ENCODE measurements at regions not wholly inside any gene's neighbourhood (a gene's known extent, or its start where the extent isn't known, plus 50 kb on each side); places are given as distances from the start of the nearest gene placed in this dataset.
"Not testable (repeated sequence)": the region's sequence is repeated elsewhere in the genome, so short reads cannot be mapped to it uniquely, and the experiment has no call there.

GRCh38 chr15:20019758-20020157 lies 521.8 kb downstream of the GOLGA6L6 start:
- TF ChIP-seq CTCF (IDR thresholded peaks at IDR 0.05; ENCODE audit: low read length); EZH2 (IDR thresholded peaks at IDR 0.05; ENCODE audit: borderline replicate concordance, low read length): not testable (repeated sequence)
